ENCODE measurements at regions not wholly inside any gene's neighbourhood (a gene's known extent, or its start where the extent isn't known, plus 50 kb on each side); places are given as distances from the start of the nearest gene placed in this dataset.

DNA sequence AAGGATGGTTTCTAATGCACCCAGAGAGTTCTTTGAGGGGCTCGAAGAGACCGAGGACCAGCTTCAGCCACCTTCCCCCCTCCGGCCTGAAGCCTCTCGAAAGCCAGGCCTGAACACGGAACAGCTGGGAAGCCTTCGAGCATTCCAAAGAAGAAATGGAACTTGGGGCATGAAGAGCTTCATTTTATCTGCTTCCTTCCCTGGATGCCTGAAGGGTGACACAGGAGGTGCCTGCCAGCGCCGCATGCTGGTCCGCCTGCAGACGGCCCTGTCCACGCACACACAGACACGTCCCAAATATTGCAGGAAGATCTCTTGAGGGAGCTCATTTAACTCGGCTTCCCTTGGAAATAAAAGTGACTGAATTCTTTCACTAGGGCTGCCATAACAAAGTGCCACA, 73.7 kb downstream of the TOMM20 start:
- Histone ChIP-seq H3K27me3 (no peaks in the 10 kb centered on the region), H3K4me1 (peaks cover 0 to 16% (median 7%) of the 10 kb centered on the region in 4 donors), H3K9me3 (no peaks in the 10 kb centered on the region), H3K27ac (no peak overlapping the region), H3K36me3 (no peaks in the 10 kb centered on the region), H3K4me3 (no peak overlapping the region)
- no peak for DNase-seq
- TF ChIP-seq EP300 (IDR thresholded peaks at IDR 0.05) (no peak), POLR2A (IDR thresholded peaks at IDR 0.05) (no peak), CTCF (IDR thresholded peaks at IDR 0.05) (no peak), POLR2AphosphoS5 (IDR thresholded peaks at IDR 0.05) (no peak)
- 92 to 95% methylated on average over 13 of the region's 13 CpGs for WGBS, 2 donors
- intact Hi-C loops (cut with DNase I), result loop anchor here (5.0 kb wide), 1 partner anchor 83 kb away; no protein-coding TSS in a partner anchor

DNA sequence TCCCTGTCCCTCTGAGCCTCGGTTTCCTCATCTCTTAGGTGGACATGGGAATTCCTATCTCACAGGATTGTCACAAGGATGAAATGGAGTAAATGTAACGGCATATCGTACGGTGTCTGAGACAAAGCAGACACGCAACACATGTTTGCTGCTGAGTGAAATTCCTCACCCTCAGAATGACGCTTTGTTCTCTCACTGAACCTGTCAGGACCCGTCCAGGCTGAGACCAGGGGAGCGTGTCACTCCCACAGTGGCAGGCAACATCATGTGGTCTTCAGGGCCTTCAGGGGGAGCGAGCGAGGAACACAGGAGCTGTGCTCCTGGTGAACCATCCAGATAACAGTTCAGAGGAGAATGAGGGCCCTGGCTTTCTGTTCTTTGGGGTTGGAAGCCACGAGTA, 74.2 kb downstream of the TOMM20 start:
- no peaks in the 10 kb centered on the region for H3K9me3 ChIP-seq
- no peak overlapping the region for H3K4me3 ChIP-seq
- no peaks in the 10 kb centered on the region for H3K36me3 ChIP-seq
- whole genome bisulfite sequencing, 2 donors, result 96% methylated on average over 11 of the region's 11 CpGs
- TF ChIP-seq EP300 (IDR thresholded peaks at IDR 0.05) (no peak), POLR2A (IDR thresholded peaks at IDR 0.05) (no peak), POLR2AphosphoS5 (IDR thresholded peaks at IDR 0.05) (no peak), CTCF (IDR thresholded peaks at IDR 0.05) (no peak)
- peaks cover 0 to 20% (median 11%) of the 10 kb centered on the region in 4 donors for H3K4me1 ChIP-seq
- peak; percentile 13 for DNase-seq
- intact Hi-C loops (cut with DNase I), result loop anchor here (5.0 kb wide), 1 partner anchor 82 kb away; no protein-coding TSS in a partner anchor
- no peaks in the 10 kb centered on the region for H3K27me3 ChIP-seq
- no peak overlapping the region for H3K27ac ChIP-seq

- intact Hi-C loops (cut with DNase I), result loop anchor here (5.0 kb wide), 1 partner anchor 80 kb away; no protein-coding TSS in a partner anchor
- Histone ChIP-seq H3K36me3 (no peaks in the 10 kb centered on the region), H3K27me3 (no peaks in the 10 kb centered on the region), H3K9me3 (no peaks in the 10 kb centered on the region), H3K4me1 (peaks cover 0 to 39% (median 30%) of the 10 kb centered on the region in 4 donors), H3K4me3 (no peak overlapping the region), H3K27ac (no peak overlapping the region)
- DNase-seq, result no peak
- TF ChIP-seq CTCF (IDR thresholded peaks at IDR 0.05) (no peak), POLR2A (IDR thresholded peaks at IDR 0.05) (no peak), POLR2AphosphoS5 (IDR thresholded peaks at IDR 0.05) (no peak), EP300 (IDR thresholded peaks at IDR 0.05) (no peak)
- WGBS, 2 donors, result 82 to 85% methylated on average over 12 of the region's 12 CpGs
Measured at GRCh38 chr1:235052067-235053008, 76.3 kb downstream of the TOMM20 start.

DNA sequence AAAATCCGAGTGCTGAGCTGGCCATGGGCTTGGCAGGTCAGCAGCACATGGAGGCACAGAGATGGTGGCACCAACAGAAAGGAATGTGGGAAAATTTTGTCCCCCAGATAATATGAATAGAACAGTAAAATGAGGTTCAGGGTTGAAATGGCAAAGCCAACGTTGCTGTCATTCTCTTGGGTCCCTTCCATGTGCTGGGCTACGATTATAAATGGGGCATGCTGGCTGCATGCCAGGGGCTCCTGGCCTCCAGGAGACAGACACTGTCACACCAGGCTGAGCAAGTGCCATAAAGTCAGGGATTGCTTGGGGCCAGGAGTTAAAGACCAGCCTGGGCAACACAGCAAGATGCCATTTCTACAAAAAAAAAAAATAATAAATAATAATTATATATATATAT, 77.1 kb downstream of the TOMM20 start:
- H3K27me3 ChIP-seq, result no peaks in the 10 kb centered on the region
- TF ChIP-seq POLR2A (IDR thresholded peaks at IDR 0.05), result no peak
- TF ChIP-seq EP300 (IDR thresholded peaks at IDR 0.05), result no peak
- no peak for TF ChIP-seq POLR2AphosphoS5 (IDR thresholded peaks at IDR 0.05)
- no peak for TF ChIP-seq CTCF (IDR thresholded peaks at IDR 0.05)
- H3K4me3 ChIP-seq, result no peak overlapping the region
- no peaks in the 10 kb centered on the region for H3K36me3 ChIP-seq
- 35 to 68% methylated on average over 3 of the region's 3 CpGs for WGBS, 2 donors
- H3K27ac ChIP-seq, result no peak overlapping the region
- intact Hi-C loops (cut with DNase I), result loop anchor here (5.0 kb wide), 1 partner anchor 79 kb away; no protein-coding TSS in a partner anchor
- no peaks in the 10 kb centered on the region for H3K9me3 ChIP-seq
- no peak for DNase-seq
- H3K4me1 ChIP-seq, result peaks cover 0 to 44% (median 36%) of the 10 kb centered on the region in 4 donors
